ENCODE measurements at regions not wholly inside any gene's neighbourhood (a gene's known extent, or its start where the extent isn't known, plus 50 kb on each side); places are given as distances from the start of the nearest gene placed in this dataset.

DNA sequence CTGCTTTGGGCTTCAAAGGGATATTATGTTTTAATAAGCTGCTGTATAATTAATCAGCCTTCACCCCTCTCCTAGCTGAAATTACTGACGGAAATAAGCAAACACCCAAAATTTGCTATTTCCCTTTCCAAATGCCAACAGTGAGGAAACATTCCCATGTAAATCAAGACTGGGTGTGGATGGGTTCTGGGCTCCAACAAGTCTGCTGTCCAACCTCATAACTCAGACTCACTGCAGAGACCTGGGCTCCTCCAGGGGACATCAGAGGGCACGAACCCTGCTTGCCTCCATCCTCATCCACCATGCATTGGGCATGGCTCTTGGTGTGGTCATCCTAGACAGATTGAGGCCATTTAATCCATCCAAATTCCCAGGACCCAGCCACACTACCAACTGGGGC lies 173.7 kb downstream of the C1D start:
- no peaks in the 10 kb centered on the region for H3K9me3 ChIP-seq
- no peak overlapping the region for H3K27ac ChIP-seq
- no peak overlapping the region for H3K4me3 ChIP-seq
- no peak for TF ChIP-seq POLR2A (IDR thresholded peaks at IDR 0.05)
- TF ChIP-seq CTCF (IDR thresholded peaks at IDR 0.05) = no peak
- no peak for DNase-seq
- H3K36me3 ChIP-seq = no peaks in the 10 kb centered on the region
- H3K27me3 ChIP-seq = no peaks in the 10 kb centered on the region
- H3K4me1 ChIP-seq = no peaks in the 10 kb centered on the region

GRCh38 chr2:67891642-67892041 lies 171.2 kb downstream of the C1D start:
- peak in 1 of 3 donors; percentile 49 for DNase-seq
- Histone ChIP-seq H3K4me3 (no peak overlapping the region), H3K9me3 (no peaks in the 10 kb centered on the region), H3K4me1 (no peaks in the 10 kb centered on the region), H3K27me3 (no peaks in the 10 kb centered on the region), H3K27ac (no peak overlapping the region), H3K36me3 (no peaks in the 10 kb centered on the region)
- no peak for TF ChIP-seq POLR2A (IDR thresholded peaks at IDR 0.05)
- TF ChIP-seq CTCF (IDR thresholded peaks at IDR 0.05) = no peak

DNA sequence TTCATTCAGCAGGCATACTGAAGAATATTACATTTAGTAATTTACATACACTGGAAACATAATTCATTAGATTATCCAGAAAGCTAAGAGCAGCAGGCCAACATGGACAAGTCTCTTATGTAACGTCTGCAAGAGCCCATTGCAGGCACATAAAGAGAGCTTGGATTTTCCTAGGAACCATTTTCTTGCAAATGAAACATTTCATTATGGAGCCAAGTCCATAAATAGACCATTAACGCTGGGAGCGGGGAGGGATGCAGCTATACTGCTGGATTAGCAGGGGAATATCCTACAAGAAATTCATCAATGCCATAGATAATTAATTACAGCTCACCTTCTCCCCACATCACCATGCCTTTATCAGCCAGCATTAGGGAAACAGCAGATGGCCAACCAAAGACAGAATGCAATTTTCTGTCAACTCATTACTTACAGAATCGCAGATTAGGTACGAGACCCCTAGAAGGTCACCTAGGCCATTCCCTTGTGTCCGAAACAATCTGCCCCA lies 170.4 kb downstream of the C1D start:
- no peaks in the 10 kb centered on the region for H3K9me3 ChIP-seq
- TF ChIP-seq CTCF (IDR thresholded peaks at IDR 0.05) (no peak), POLR2A (IDR thresholded peaks at IDR 0.05) (no peak)
- H3K36me3 ChIP-seq = no peaks in the 10 kb centered on the region
- no peak overlapping the region for H3K27ac ChIP-seq
- H3K27me3 ChIP-seq = no peaks in the 10 kb centered on the region
- H3K4me1 ChIP-seq = no peaks in the 10 kb centered on the region
- H3K4me3 ChIP-seq = no peak overlapping the region
- no peak for DNase-seq

DNA sequence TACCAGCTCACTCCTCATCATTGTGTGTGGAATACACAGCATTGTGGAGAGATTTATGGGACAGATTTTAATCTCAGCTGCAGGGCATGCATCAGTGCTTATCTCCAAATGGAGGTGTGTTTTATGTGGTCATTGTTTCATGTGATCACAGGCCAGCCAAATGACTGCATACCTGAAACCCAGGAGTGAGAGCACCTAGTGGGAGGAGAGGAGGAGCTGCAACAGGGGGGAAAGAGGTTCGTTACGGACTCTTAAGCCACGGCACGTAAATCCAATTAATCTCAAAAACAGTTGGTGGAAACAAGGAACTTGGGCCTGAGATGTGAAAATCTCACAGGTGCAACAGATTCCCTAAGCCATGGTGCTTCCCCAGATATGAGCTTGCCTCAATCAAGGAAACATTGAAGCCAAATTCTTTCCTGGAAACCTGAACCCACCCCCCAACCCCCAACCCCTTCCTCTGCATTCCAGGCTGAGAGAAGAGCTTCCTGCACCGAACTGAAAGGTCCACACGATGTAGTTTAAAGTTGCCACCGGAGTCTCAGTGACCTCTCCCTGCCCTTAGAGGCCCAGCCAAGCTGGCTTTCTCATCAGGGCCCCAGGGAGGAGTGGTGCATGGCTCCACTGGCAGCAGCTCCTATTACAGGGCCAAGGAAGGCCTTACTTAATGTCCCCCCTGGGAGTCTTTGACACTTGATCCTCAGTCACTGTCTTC lies 167.4 kb downstream of the C1D start:
- TF ChIP-seq CTCF (IDR thresholded peaks at IDR 0.05) (no peak), POLR2A (IDR thresholded peaks at IDR 0.05) (no peak)
- H3K4me3 ChIP-seq = no peak overlapping the region
- H3K4me1 ChIP-seq = no peaks in the 10 kb centered on the region
- H3K27me3 ChIP-seq = no peaks in the 10 kb centered on the region
- no peak for DNase-seq
- H3K27ac ChIP-seq = no peak overlapping the region
- no peaks in the 10 kb centered on the region for H3K9me3 ChIP-seq
- no peaks in the 10 kb centered on the region for H3K36me3 ChIP-seq

DNA sequence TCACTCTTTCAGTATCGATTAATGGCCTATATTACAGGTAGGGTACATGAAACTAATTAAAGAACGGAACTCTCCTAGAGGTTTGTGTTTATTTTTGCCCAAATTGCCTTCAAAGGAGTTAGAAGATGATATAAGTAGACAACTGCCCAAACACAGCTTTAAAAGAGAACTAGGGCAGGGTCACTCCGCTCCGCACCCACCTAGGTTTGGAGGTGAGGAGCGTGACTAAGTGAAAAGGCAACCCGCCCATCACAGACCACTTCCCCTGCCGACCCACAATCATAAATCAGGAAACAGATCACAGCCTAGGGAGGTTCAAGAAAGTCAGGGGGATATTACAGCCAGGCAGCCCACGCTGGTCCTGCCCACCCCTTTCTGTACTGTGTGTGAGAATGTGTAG lies 166.7 kb downstream of the C1D start:
- no peaks in the 10 kb centered on the region for H3K36me3 ChIP-seq
- no peak overlapping the region for H3K27ac ChIP-seq
- no peaks in the 10 kb centered on the region for H3K4me1 ChIP-seq
- no peaks in the 10 kb centered on the region for H3K9me3 ChIP-seq
- TF ChIP-seq CTCF (IDR thresholded peaks at IDR 0.05) (no peak), POLR2A (IDR thresholded peaks at IDR 0.05) (no peak)
- H3K27me3 ChIP-seq = no peaks in the 10 kb centered on the region
- no peak for DNase-seq
- H3K4me3 ChIP-seq = no peak overlapping the region
